ENCODE measurements at regions not wholly inside any gene's neighbourhood (a gene's known extent, or its start where the extent isn't known, plus 50 kb on each side); places are given as distances from the start of the nearest gene placed in this dataset.
"Not testable (repeated sequence)": the region's sequence is repeated elsewhere in the genome, so short reads cannot be mapped to it uniquely, and the experiment has no call there.

DNA sequence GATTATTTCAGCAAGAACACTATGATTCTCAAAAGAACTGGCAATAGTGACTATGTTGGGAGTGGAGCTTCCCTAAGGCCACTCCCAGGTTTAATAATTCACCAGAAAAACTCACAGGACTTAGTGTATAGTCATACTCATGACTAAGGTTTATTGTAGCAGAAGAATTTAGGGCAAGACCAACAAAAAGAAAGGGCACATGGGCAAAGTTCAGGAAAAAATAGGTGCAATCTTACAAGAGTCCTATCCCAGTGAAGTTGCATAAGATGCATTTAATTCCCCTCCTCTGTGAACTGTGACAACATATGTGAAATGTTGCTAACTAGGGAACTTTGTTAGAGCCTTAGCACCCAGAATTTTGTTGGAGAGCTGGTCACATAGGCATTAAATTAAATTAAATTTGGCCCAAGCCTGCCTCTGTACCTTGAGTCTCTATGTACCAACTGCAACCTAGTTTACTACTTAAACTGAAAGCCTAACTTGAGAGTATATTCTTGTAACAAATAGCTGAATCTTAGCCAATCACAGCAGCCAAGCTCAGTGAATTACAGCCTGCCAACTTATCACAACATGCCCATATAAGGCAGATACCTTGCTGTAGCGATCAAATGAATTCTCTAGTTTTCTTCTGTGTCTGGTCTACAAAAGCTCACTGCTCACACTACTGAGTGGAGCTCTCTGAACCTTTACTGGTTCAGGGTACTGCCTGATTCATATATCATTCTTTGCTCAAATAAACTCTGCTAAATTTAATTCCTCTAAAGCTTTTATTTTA, 386.2 kb upstream of the ARHGEF26 start:
- no peak for DNase-seq (ENCODE audit: low read depth)

DNA sequence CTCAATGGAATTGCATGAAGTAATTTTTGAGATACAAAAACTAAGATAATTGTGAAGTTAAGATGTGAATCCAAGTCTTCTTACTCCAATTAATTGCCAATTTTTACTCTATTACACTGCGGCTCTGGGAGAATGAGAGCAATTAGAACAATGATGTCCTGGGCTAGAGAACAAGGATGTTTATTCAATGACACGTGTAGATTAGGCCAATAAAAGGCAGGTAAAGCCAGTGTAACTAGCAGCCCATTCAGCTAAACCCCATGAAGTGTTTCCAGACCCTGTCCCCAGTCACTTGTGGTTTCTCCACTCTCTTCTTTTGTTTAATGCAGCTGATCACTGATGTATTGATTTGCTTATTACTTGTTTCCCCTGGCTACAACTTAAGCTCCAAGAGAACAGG, 381.1 kb upstream of the ARHGEF26 start:
- DNase-seq (ENCODE audit: low read depth), result no peak

DNA sequence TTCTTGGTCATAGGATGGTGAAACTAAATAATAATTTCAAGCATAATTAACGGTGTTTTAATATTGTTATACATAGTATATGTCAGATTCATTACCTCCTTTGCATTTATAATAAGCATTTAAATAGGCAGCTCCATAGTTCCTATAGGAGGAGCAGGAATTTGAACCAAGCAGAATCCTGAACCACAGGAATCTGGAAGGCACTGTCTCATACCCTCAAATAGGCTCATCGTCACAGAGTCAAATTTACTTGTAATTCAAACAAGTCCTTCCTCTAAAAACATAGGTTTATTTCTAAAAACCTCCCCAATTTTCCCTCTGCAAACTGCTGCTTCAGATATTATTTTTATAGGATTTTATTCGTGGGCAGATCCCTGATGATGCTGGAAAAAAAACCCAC, 376.3 kb upstream of the ARHGEF26 start:
- DNase-seq (ENCODE audit: low read depth), result peak; percentile 44

DNA sequence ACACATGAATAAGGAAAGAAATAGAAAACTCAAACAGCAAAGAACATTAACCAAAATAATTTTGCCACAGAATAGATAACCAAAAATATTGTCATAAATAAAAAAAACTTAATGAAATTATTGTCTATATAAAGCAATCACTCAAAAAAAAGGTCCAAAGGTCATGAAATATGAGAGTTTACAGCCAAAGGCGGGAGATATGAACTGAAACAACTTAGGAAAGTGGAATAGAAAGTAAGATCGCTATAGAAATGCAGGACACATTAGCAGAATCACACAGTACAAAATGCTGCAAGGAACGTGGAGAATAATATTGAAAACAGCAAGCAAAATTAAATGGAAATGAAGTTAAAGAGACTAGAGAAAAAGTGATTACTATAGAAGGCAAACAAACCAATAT, 375.0 kb upstream of the ARHGEF26 start:
- no peak for DNase-seq (ENCODE audit: low read depth)

DNA sequence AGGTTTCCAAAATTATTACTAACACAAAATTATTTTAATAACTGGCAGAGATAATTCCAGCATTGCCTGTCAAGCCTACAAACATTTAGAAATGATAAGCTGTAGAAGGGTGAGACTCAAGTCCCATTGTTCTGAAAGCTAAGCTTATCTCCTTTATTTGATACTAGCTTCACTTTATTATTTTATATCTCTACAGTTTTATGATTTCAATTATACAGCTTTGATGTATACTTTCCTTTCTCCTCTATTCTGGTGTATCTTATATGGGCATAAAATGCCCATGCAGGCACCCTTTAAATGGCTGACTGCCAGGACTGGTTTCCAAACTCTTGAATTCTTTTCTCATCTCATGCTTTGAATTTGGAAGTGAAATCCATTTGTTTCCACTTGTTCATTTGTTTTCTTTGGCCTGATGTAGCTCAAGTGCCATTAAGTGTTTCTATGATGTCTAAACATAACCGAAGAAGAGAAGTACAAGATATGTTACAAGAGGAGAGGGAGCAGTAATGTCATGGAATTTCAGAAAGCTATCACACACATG, 372.1 kb upstream of the ARHGEF26 start:
- DNase-seq (ENCODE audit: low read depth), result peak; percentile 24

DNA sequence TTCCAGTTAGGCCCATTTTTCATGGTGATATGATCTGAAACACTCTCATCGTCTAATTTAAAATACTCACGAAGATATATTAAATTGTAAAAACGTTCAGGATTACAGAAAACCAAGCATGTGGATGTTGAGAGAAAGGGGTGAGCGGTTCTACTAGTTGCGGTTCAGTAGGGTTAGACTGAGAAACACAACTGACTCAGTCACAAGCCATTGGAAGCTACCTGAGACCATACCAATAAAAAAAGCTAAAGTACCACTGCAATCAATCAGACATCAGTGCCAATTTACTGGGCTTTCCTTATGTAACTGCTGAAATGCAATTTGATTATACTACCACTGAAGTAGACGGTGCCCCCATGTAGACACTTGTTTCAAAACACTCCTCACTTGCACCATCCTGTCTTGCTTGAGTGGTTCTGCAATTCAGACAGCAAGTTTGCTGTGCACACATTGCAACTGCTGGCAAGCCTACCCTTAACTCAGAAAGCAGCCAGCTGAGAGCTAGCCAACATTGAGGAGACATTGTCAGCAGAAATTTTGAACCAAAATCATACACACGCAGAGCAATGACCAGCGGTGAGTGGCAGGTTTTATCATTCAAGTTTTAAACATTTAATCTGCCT, 368.7 kb upstream of the ARHGEF26 start:
- no peak for DNase-seq (ENCODE audit: low read depth)

DNA sequence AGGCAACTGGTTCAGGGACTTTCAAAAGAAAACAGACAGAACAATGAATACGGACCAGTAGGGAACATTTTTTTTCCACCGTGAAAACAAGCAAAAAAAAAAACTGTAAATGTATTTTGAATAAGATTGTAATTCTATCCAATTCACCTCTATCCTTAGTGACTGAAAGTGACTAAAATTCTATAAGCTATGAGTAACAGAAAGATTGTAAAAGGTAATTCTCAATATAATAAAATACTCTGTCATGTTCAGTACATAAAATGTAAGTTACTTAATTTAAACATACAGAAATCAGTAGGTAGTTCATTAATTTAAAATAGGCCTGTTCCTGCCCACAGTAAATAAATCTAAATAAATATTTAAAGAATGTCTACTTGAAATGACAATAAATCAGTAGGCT, 368.2 kb upstream of the ARHGEF26 start:
- no peak for DNase-seq (ENCODE audit: low read depth)

DNA sequence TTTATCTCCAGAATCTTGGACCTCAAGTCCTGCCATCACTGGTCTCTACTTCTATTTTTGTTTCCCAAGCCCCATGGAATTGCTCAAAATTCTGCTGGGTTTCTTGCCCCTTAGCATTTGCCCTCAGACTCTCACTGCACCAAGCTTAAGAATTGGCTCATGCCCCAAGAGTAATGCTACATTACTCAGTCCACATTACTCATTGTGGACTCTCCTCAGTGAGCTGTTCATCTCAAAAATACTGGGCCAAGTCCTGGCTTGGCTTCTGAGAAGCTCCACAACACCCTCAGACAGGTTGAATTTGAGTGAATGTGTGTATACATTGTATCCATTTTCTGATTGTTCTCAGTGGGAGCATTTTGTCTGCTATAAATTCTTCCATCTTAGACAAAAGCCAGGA, 364.4 kb upstream of the ARHGEF26 start:
- peak; percentile 2 for DNase-seq (ENCODE audit: low read depth)

DNA sequence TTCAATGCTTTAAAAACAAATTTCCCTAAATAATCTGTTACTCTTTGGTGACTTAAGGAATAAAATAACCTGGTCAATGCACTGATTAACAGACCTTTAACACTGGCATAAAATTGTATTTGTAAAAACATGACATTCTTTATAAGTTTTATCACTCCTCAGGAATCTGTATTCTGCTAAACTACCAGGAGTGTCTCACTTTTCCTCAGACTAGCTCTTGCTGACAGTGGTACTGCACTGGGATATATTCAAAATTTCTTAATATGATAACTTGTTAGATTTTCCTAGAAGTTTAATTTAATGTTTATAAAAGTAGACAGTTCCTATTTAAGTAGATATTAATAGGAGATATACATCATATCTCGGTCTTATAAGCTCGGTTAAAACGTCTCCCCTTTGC, 363.4 kb upstream of the ARHGEF26 start:
- DNase-seq (ENCODE audit: low read depth), result no peak

DNA sequence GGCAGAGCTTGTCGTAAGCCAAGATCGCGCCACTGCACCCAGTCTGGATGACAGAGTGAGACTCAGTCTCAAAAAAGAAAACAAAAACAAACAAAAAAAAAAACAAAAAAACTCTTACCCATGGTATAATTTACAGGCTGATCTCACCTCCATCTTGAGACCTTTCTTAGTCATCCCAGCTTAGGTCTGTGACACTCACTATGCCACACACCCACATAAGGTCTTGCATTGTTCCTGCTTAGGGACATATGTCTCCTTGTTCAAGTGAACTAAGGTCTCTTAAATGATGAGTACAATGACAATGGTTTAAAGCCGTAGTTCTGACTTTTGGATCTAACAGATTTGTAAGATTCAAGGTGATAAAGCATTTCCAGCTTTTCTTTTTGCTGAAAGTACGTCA, 360.2 kb upstream of the ARHGEF26 start:
- DNase-seq (ENCODE audit: low read depth), result no peak

DNA sequence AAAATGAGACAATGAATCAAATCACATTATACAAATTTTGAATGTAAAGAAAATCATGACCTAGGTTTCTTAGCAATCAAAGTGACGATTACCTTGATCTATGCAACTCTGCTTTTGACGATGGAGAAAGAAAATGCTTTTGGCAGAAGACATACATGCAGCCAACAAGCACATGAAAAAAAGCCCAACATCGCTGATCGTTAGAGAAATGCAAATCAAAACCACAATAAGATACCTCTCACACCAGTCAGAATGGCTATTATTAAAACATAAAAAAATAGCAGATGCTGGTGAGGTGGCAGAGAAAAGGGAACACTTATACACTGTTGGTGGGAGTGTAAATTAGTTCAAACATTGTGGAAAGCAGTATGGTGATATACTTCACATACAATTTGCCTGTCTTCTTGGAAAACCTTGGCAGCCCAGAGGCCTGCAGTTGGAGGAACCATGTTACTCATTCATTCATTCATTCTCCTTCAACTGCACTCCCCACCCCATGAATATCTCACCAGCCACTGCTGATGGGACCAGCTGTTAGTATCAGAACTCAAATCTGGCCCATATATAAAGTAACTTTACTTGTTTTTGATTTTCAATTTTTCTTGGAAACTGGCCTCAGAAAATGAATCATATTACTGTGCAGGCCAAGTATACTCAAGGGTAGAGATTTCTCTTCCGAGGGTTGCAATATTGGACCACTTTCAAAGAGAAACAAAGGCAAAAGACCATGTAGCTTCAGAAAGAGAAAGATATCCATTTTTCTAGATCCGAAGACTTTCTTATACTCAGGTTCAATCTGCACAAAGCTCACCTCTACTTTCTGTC, 358.6 kb upstream of the ARHGEF26 start:
- no peak for DNase-seq (ENCODE audit: low read depth)

DNA sequence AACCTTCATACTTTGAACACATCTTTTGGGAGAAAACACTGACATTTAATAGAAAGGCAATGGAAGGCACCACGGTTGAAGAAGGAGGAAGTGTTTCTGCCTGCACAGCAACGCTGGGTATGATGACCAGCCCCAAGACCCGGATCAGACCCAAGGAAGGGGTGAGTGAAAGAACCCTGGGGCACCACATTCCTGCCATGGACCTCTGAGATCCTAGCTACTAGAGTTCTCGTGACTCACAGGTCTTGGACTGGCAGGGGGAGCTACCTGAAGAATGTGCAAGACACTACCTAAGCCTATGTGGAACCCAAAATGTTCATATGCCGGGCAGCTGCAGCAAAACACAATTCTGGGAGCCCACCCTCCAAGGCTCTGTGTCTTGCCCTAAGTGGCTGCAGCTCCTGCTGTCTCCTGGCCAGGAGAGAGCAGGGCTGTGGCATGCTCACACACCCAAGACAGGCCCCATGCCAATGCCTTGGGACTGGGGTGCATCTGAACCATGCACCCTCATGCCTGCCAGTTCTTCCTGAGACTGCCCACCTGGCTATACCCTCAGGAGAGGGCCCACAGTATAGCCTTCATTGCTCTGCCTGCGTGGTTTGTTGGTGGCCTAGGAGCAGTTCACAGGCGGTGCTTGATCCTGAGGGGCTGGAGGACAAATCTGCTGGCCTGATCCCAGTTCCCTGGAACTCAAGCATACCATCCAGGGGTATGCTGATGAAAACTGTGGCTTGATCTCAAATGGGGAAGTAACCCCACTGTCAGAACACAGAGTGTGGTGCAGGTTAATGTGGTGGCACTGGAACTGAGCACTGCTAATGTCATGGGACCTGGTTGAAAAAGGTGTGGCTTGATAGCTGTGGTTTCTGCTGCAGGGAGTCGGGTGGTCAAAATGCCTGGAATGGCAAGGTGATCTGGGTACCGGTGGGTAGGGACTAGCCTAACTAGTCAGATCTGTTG, 353.3 kb upstream of the ARHGEF26 start:
- DNase-seq (ENCODE audit: low read depth), result no peak

DNA sequence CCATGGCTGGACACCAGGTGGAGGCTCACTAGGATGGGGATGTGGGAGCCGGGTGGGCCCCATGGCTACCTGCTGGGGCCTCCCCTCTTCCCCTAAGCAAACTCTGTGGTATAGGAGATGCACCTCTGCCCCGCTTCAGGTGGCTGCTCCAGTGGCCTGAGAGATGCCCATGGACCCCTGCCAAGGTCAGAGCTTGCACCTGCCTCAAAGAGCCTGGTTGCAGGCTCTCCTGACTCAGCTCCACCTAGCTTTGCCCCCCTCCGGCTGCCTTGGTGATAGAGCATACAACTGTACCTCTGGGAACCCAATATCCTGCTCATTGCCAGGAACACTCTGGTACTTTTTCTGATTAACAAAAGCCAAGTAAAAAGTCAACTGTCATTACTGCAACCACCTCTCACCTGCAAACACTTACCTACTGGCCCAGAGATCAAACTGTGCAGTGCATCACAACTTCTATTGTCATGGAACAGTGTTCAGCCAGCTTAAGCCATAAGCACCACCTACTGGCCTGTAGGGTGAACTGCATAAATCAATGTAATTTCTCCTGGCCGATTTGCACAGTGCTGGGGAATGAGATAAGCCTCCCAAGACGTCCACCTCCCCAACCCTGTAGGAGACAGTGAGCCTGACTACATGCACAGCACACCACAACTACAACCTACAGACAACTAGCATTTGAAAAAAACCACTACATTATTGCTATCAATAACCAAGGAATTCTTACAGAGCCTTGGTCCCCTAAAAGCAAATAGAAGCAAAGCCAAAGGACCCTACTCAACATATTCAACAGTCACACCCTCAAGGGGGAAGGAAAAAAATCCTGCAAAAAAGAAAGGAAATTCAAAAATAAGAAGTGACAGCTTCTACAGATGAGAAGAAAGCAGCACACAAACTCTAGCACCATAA, 352.4 kb upstream of the ARHGEF26 start:
- peak; percentile 61 for DNase-seq (ENCODE audit: low read depth)

DNA sequence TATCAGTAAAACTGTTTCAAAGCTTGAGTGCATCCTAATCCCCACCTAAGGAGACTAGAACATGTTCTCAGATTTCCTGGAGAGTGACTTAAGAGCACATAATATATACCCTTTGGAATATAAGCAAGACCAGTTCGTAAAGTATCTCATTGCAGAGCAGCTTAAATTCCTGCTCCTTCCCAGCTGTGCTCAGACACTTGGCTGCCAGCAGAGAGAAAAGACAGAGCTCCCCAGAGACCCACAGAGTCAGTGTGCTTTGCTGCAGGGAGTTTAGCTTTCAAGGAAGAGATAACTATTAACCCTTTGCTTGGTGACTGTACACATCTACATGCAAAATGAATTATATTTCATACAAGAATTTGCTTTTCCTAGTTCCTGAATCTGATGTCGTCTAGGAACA, 338.1 kb upstream of the ARHGEF26 start:
- peak; percentile 52 for DNase-seq (ENCODE audit: low read depth)

DNA sequence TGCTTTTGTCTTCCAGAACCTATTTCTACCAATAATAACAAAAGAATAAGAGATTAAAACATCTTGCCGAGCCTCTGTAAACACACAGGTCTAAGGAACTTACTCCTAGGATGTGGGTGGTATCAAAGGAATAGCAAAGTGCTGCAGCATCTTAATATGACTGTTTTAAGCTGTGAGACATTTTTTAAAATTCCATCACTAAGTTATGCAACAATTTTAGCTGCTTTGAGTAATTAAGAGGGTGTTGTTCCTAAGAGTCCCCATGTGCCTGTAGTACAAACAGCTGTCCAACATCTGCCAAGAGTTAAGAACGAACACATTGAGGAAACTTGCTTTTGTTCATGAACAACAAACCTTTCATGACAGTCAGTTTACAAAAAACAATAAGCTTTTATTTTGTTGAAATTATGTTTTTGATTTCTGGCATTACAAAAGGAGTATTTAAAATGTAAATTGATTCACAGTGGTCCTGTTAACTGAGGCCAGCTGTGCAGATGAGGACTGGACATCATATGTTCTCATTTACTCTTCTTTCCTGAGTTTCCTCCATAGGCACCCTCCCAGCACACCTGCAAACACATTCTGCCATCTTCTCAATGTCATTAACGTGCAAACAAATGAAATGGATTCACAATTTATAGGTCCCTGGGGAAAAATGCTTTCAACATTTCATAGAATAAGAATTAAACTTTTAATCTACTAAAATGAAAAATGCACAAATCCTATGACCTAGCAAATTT, 337.3 kb upstream of the ARHGEF26 start:
- DNase-seq (ENCODE audit: low read depth), result no peak

DNA sequence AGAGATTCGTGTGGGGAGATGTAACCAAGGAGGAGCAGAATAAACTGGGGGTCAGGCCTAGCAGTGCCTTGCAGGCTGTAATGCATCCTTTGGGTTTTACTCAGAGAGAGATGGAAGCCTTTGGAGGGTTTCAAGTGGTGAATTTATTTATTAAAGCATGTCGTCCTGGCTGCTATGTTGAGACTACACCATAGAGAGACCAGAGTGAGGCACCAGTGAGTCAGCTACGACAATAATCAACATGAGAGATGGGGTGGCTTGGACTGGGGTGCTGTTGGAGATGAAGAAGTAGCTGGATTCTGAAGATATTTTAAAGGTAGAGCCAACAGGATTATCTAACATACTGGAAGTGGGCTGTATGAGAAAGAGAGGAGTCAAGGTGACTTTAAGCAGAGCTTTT, 335.3 kb upstream of the ARHGEF26 start:
- DNase-seq (ENCODE audit: low read depth), result no peak

DNA sequence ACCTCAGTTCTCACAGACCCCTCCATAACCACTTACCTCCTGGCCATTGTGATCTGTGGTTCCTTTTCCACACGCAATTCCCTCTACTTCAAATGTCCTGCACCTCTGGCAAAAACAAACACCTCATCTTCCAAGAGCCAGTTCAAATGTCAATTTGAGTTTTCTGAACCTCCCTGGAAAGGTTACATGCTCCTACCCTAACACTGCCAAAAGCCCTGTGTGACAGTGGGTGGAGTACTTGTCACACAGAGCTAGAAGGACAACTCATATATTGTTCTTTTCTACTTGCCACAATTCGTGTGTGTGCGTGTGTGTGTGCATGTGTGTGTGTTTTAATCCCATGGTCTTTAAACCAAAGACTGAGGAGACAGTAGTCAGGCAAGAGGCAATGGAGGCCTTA, 331.8 kb upstream of the ARHGEF26 start:
- DNase-seq (ENCODE audit: low read depth), result no peak

DNA sequence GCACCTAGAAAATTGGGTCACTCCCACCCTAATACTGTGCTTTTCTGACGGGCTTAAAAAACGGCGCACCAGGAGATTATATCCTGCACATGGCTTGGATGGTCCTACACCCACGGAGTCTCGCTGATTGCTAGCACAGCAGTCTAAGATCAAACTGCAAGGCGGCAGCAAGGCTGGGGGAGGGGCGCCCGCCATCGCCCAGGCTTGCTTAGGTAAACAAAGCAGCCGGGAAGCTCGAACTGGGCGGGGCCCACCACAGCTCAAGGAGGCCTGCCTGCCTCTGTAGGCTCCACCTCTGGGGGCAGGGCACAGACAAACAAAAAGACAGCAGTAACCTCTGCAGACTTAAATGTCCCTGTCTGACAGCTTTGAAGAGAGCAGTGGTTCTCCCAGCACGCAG, 324.1 kb upstream of the ARHGEF26 start:
- not testable (repeated sequence) for DNase-seq (ENCODE audit: low read depth)

DNA sequence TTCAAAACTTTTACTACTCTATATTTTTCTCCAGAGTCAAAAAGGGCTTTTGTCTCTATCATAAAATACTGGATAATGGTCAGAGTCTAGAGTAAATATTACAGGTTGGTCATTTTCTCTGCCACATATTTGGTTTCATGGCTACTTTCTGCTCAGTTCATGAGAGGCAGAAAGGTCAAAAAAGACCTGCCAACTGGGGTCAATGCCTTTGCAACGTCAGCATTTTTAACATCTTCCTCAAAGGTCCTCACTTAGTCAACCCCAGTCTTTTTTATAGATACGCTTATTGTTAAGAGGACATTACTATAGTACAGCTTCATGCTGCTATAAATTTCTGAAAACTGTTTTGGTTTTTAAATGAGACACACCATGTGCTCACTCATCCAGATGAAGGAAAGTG, 312.1 kb upstream of the ARHGEF26 start:
- DNase-seq (ENCODE audit: low read depth), result no peak
